HG03039 (cell line): ENCODE measurements at regions not wholly inside any gene's neighbourhood (a gene's known extent, or its start where the extent isn't known, plus 50 kb on each side); places are given as distances from the start of the nearest gene placed in this dataset.

Source experiments
- ATAC-seq: cut with Tn5 transposase; IDR thresholded peaks from one replicate; pipeline ENCODE4 v1.9.1; 2021; ENCODE audit warnings: mild to moderate bottlenecking, moderate library complexity; ENCODE audit not compliant: unreplicated experiment

GRCh38 chr6:150536835-150537234 lies 62.9 kb upstream of the PLEKHG1 start:
- no peak for ATAC-seq

GRCh38 chr6:150537491-150537890 lies 62.2 kb upstream of the PLEKHG1 start:
- ATAC-seq: no peak

- ATAC-seq: no peak
These were observed 61.8 kb upstream of the PLEKHG1 start for GRCh38 chr6:150537893-150538292.

GRCh38 chr6:150539111-150539510 lies 60.6 kb upstream of the PLEKHG1 start:
- ATAC-seq: no peak

- ATAC-seq: no peak
These were observed 60.1 kb upstream of the PLEKHG1 start for GRCh38 chr6:150539568-150539967.

- ATAC-seq: no peak
These were observed 58.1 kb upstream of the PLEKHG1 start for GRCh38 chr6:150541576-150541975.

GRCh38 chr6:150543178-150543577 lies 56.5 kb upstream of the PLEKHG1 start:
- ATAC-seq: no peak

- no peak for ATAC-seq
These were observed 54.9 kb upstream of the PLEKHG1 start for GRCh38 chr6:150544793-150545192.

GRCh38 chr6:150546457-150546856 lies 53.2 kb upstream of the PLEKHG1 start:
- ATAC-seq: no peak

- ATAC-seq: no peak
These were observed 52.0 kb upstream of the PLEKHG1 start for GRCh38 chr6:150547502-150548222.

GRCh38 chr6:150548330-150548729 lies 51.4 kb upstream of the PLEKHG1 start:
- ATAC-seq: no peak

GRCh38 chr6:150549007-150549406 lies 50.7 kb upstream of the PLEKHG1 start:
- ATAC-seq: no peak

- ATAC-seq: no peak
These were observed 50.0 kb upstream of the PLEKHG1 start for GRCh38 chr6:150549674-150550101.
